ENCODE measurements at regions not wholly inside any gene's neighbourhood (a gene's known extent, or its start where the extent isn't known, plus 50 kb on each side); places are given as distances from the start of the nearest gene placed in this dataset.

GRCh38 chr3:118537454-118537853 is 497.2 kb downstream of the IGSF11 start:
- TF ChIP-seq CTCF (IDR thresholded peaks at IDR 0.05) (no peak), POLR2AphosphoS5 (IDR thresholded peaks at IDR 0.05) (no peak)

All from transverse colon (tissue), 4 donors.